ENCODE measurements at regions not wholly inside any gene's neighbourhood (a gene's known extent, or its start where the extent isn't known, plus 50 kb on each side); places are given as distances from the start of the nearest gene placed in this dataset.

DNA sequence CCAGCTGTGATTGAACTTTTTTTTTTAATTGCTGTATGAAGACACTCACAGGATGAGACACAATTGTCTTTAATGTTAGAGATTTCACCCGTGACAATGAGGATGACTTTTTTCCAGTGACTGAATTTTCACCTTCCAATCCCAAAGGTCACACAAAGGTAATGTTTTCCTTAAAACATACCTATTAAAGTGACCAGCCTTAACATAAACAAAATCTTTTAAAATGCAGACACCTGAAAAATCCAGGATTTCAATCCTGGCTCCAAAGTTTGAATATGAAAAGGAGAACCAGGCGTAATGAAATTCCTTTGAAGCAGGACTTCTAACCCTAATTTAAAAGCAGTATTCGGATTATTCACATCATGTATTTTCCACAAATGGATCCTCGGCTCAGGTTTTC is 647.7 kb downstream of the GATA3 start:
- no peaks in the 10 kb centered on the region for H3K4me1 Mint-ChIP-seq (ENCODE audit: unreplicated experiment)
- DNase-seq (ENCODE audit: low spot score) = no peak
- H3K9me3 Mint-ChIP-seq (ENCODE audit: unreplicated experiment) = no peaks in the 10 kb centered on the region
- TF ChIP-seq, protein P1, sequence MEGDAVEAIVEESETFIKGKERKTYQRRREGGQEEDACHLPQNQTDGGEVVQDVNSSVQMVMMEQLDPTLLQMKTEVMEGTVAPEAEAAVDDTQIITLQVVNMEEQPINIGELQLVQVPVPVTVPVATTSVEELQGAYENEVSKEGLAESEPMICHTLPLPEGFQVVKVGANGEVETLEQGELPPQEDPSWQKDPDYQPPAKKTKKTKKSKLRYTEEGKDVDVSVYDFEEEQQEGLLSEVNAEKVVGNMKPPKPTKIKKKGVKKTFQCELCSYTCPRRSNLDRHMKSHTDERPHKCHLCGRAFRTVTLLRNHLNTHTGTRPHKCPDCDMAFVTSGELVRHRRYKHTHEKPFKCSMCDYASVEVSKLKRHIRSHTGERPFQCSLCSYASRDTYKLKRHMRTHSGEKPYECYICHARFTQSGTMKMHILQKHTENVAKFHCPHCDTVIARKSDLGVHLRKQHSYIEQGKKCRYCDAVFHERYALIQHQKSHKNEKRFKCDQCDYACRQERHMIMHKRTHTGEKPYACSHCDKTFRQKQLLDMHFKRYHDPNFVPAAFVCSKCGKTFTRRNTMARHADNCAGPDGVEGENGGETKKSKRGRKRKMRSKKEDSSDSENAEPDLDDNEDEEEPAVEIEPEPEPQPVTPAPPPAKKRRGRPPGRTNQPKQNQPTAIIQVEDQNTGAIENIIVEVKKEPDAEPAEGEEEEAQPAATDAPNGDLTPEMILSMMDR (IDR thresholded peaks at IDR 0.05; ENCODE audit: unreplicated experiment) = no peak
- H3K27ac Mint-ChIP-seq (ENCODE audit: unreplicated experiment) = no peak overlapping the region
- no peaks in the 10 kb centered on the region for H3K27me3 Mint-ChIP-seq (ENCODE audit: unreplicated experiment)
- H3K36me3 Mint-ChIP-seq (ENCODE audit: low read depth, unreplicated experiment) = no peaks in the 10 kb centered on the region
- no peak overlapping the region for H3K4me3 Mint-ChIP-seq (ENCODE audit: unreplicated experiment)

GRCh38 chr10:8705415-8705814 is 650.9 kb downstream of the GATA3 start:
- TF ChIP-seq, protein P1 (IDR thresholded peaks at IDR 0.05; ENCODE audit: unreplicated experiment) = no peak
- no peaks in the 10 kb centered on the region for H3K4me1 Mint-ChIP-seq (ENCODE audit: unreplicated experiment)
- H3K4me3 Mint-ChIP-seq (ENCODE audit: unreplicated experiment) = no peak overlapping the region
- no peak overlapping the region for H3K27ac Mint-ChIP-seq (ENCODE audit: unreplicated experiment)
- H3K36me3 Mint-ChIP-seq (ENCODE audit: low read depth, unreplicated experiment) = no peaks in the 10 kb centered on the region
- H3K27me3 Mint-ChIP-seq (ENCODE audit: unreplicated experiment) = no peaks in the 10 kb centered on the region
- no peaks in the 10 kb centered on the region for H3K9me3 Mint-ChIP-seq (ENCODE audit: unreplicated experiment)
- no peak for DNase-seq (ENCODE audit: low spot score)

- Mint-ChIP-seq H3K4me3 (ENCODE audit: unreplicated experiment) (no peak overlapping the region), H3K27me3 (ENCODE audit: unreplicated experiment) (no peaks in the 10 kb centered on the region), H3K4me1 (ENCODE audit: unreplicated experiment) (no peaks in the 10 kb centered on the region), H3K27ac (ENCODE audit: unreplicated experiment) (no peak overlapping the region), H3K9me3 (ENCODE audit: unreplicated experiment) (no peaks in the 10 kb centered on the region), H3K36me3 (ENCODE audit: low read depth, unreplicated experiment) (no peaks in the 10 kb centered on the region)
- DNase-seq (ENCODE audit: low spot score) = no peak
- TF ChIP-seq, protein P1 (IDR thresholded peaks at IDR 0.05; ENCODE audit: unreplicated experiment) = no peak
Observed at GRCh38 chr10:8712656-8713055, 658.2 kb downstream of the GATA3 start.

DNA sequence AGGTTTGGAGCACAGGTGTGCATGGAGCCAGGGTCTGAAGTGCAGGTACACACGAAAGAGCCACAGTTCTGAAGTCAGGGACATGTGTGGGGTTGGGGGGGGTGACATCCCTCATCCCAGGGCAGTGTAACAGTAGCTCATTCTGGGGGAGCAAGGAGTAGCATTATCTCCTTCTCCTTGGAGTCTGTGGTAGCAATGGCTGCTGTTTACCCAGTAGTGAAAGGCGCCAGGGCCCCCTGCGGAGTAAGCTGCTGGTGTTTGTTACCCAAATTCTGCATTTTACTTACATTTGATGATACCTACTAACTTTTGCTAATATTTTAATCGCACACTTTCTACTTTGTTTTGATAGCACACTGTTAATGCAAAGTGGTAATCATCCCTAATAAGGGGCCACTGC is 665.5 kb downstream of the GATA3 start:
- TF ChIP-seq, protein P1 (IDR thresholded peaks at IDR 0.05; ENCODE audit: unreplicated experiment) = no peak
- Mint-ChIP-seq H3K9me3 (ENCODE audit: unreplicated experiment) (no peaks in the 10 kb centered on the region), H3K27me3 (ENCODE audit: unreplicated experiment) (no peaks in the 10 kb centered on the region), H3K4me1 (ENCODE audit: unreplicated experiment) (no peaks in the 10 kb centered on the region), H3K4me3 (ENCODE audit: unreplicated experiment) (no peak overlapping the region), H3K27ac (ENCODE audit: unreplicated experiment) (no peak overlapping the region), H3K36me3 (ENCODE audit: low read depth, unreplicated experiment) (no peaks in the 10 kb centered on the region)
- DNase-seq (ENCODE audit: low spot score) = no peak

- no peaks in the 10 kb centered on the region for H3K9me3 Mint-ChIP-seq (ENCODE audit: unreplicated experiment)
- no peak for DNase-seq (ENCODE audit: low spot score)
- no peaks in the 10 kb centered on the region for H3K27me3 Mint-ChIP-seq (ENCODE audit: unreplicated experiment)
- H3K4me3 Mint-ChIP-seq (ENCODE audit: unreplicated experiment) = no peak overlapping the region
- no peaks in the 10 kb centered on the region for H3K4me1 Mint-ChIP-seq (ENCODE audit: unreplicated experiment)
- H3K36me3 Mint-ChIP-seq (ENCODE audit: low read depth, unreplicated experiment) = no peaks in the 10 kb centered on the region
- TF ChIP-seq, protein P1 (IDR thresholded peaks at IDR 0.05; ENCODE audit: unreplicated experiment) = no peak
- no peak overlapping the region for H3K27ac Mint-ChIP-seq (ENCODE audit: unreplicated experiment)
Observed at GRCh38 chr10:8721650-8722049, 667.2 kb downstream of the GATA3 start.
